ENCODE measurements at regions not wholly inside any gene's neighbourhood (a gene's known extent, or its start where the extent isn't known, plus 50 kb on each side); places are given as distances from the start of the nearest gene placed in this dataset.
A peak's percentile ranks its signal among the peaks of the same experiment; 100 is the strongest.

DNA sequence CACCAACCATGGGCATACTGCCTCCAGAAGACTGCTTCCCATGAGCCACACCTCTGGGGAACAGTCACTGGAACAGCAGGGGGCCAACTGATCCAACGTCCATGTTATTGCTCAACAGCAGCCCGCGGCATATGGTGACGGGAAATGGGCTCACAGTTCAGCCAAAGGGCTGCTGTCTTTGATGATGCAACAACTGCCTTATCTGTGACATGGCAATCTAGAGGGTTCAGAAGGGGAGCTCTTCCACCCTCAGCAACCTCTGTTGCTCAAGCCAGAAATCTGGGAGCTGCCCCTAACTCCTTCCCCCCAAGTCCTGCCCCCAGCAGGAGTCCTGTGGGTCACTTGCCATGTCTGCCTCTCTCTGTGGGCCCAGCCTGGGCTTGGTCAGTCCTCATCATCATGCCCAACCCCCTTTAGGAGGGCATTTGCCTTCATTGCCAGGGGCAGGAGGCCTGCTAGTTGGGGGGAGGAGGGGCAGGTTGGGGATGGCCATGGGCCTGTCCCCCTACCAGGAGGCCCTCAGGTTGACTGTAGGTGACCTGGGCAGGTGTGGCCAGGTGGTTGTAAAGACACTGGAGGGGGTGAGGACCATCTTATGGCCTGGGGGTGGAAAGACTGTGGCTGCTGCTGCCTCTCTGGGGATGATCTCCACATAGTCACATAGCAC is 212.9 kb downstream of the CYP26B1 start:
- no peaks in the 10 kb centered on the region for H4K20me1 ChIP-seq (ENCODE audit: insufficient read depth)
- ChIA-PET POLR2A (no interaction called here), CTCF (interaction anchor here (0.6 to 5.2 kb wide), 7 partner anchors 10 to 810 kb away, joined by 3 to 39 read pairs (median 3); no protein-coding TSS in a partner anchor)
- DNase-seq: peak; percentile 4
- H3K79me2 ChIP-seq (ENCODE audit: insufficient read depth): no peaks in the 10 kb centered on the region
- H3K4me1 ChIP-seq (ENCODE audit: control insufficient read depth in 1 of 2, insufficient read depth in 2 of 2, low read depth in 1 of 2, low read length in 1 of 2): peaks cover 0 to 9% of the 10 kb centered on the region in 2 experiments; a peak in 1 of 4 replicates
- H3K9me2 ChIP-seq: no peaks in the 10 kb centered on the region
- H3K9me3 ChIP-seq: no peaks in the 10 kb centered on the region
- H3K4me3 ChIP-seq (ENCODE audit: low read depth in 2 of 2, low read length in 1 of 2): no peak overlapping the region
- no peaks in the 10 kb centered on the region for H3K36me3 ChIP-seq (replicated peaks in 1 of 2; ENCODE audit: control insufficient read depth in 1 of 2, insufficient read depth in 2 of 2, low read length in 1 of 2)
- H3F3A ChIP-seq (replicated peaks; ENCODE audit: insufficient read depth): no peaks in the 10 kb centered on the region
- no peak overlapping the region for H2AFZ ChIP-seq (ENCODE audit: low read depth)
- no peak for TF ChIP-seq FOSL2 (IDR thresholded peaks at IDR 0.05; ENCODE audit: borderline replicate concordance, low read depth)
- TF ChIP-seq FOXJ3 (CRISPR knock-in tag; IDR thresholded peaks at IDR 0.05): no peak
- no peak for TF ChIP-seq RXRA (IDR thresholded peaks at IDR 0.05; ENCODE audit: borderline replicate concordance, low read depth)
- TF ChIP-seq TCF12 (IDR thresholded peaks at IDR 0.05): no peak
- TF ChIP-seq GABPA (IDR thresholded peaks at IDR 0.05; ENCODE audit: low read depth): no peak
- TF ChIP-seq, protein P1, sequence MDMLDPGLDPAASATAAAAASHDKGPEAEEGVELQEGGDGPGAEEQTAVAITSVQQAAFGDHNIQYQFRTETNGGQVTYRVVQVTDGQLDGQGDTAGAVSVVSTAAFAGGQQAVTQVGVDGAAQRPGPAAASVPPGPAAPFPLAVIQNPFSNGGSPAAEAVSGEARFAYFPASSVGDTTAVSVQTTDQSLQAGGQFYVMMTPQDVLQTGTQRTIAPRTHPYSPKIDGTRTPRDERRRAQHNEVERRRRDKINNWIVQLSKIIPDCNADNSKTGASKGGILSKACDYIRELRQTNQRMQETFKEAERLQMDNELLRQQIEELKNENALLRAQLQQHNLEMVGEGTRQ (IDR thresholded peaks at IDR 0.05; ENCODE audit: borderline replicate concordance, low read depth, low read length): no peak
- no peak for TF ChIP-seq NRF1 (IDR thresholded peaks at IDR 0.05; ENCODE audit: low read depth, low read length)
- TF ChIP-seq, protein P2, sequence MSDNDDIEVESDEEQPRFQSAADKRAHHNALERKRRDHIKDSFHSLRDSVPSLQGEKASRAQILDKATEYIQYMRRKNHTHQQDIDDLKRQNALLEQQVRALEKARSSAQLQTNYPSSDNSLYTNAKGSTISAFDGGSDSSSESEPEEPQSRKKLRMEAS (IDR thresholded peaks at IDR 0.05; ENCODE audit: low read depth): no peak
- no peak for TF ChIP-seq MEF2A (IDR thresholded peaks at IDR 0.05; ENCODE audit: borderline replicate concordance, low read depth)
- TF ChIP-seq, protein P3, sequence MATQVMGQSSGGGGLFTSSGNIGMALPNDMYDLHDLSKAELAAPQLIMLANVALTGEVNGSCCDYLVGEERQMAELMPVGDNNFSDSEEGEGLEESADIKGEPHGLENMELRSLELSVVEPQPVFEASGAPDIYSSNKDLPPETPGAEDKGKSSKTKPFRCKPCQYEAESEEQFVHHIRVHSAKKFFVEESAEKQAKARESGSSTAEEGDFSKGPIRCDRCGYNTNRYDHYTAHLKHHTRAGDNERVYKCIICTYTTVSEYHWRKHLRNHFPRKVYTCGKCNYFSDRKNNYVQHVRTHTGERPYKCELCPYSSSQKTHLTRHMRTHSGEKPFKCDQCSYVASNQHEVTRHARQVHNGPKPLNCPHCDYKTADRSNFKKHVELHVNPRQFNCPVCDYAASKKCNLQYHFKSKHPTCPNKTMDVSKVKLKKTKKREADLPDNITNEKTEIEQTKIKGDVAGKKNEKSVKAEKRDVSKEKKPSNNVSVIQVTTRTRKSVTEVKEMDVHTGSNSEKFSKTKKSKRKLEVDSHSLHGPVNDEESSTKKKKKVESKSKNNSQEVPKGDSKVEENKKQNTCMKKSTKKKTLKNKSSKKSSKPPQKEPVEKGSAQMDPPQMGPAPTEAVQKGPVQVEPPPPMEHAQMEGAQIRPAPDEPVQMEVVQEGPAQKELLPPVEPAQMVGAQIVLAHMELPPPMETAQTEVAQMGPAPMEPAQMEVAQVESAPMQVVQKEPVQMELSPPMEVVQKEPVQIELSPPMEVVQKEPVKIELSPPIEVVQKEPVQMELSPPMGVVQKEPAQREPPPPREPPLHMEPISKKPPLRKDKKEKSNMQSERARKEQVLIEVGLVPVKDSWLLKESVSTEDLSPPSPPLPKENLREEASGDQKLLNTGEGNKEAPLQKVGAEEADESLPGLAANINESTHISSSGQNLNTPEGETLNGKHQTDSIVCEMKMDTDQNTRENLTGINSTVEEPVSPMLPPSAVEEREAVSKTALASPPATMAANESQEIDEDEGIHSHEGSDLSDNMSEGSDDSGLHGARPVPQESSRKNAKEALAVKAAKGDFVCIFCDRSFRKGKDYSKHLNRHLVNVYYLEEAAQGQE (IDR thresholded peaks at IDR 0.05; ENCODE audit: low read depth, low read length): no peak
- TF ChIP-seq NFIC (IDR thresholded peaks at IDR 0.05; ENCODE audit: borderline replicate concordance): no peak
- TF ChIP-seq, protein P4, sequence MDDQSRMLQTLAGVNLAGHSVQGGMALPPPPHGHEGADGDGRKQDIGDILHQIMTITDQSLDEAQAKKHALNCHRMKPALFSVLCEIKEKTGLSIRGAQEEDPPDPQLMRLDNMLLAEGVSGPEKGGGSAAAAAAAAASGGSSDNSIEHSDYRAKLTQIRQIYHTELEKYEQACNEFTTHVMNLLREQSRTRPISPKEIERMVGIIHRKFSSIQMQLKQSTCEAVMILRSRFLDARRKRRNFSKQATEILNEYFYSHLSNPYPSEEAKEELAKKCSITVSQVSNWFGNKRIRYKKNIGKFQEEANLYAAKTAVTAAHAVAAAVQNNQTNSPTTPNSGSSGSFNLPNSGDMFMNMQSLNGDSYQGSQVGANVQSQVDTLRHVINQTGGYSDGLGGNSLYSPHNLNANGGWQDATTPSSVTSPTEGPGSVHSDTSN (IDR thresholded peaks at IDR 0.05): no peak
- TF ChIP-seq GATA2 (CRISPR knock-in tag; IDR thresholded peaks at IDR 0.05): no peak
- TF ChIP-seq CHD2 (IDR thresholded peaks at IDR 0.05; ENCODE audit: low read length, partially characterized antibody): no peak
- TF ChIP-seq ELF1 (IDR thresholded peaks at IDR 0.05): no peak
- no peak for TF ChIP-seq MXI1 (IDR thresholded peaks at IDR 0.05; ENCODE audit: low read depth, low read length)
- no peak for TF ChIP-seq FOXM1 (IDR thresholded peaks at IDR 0.05; ENCODE audit: low read depth)
- TF ChIP-seq, protein P5, sequence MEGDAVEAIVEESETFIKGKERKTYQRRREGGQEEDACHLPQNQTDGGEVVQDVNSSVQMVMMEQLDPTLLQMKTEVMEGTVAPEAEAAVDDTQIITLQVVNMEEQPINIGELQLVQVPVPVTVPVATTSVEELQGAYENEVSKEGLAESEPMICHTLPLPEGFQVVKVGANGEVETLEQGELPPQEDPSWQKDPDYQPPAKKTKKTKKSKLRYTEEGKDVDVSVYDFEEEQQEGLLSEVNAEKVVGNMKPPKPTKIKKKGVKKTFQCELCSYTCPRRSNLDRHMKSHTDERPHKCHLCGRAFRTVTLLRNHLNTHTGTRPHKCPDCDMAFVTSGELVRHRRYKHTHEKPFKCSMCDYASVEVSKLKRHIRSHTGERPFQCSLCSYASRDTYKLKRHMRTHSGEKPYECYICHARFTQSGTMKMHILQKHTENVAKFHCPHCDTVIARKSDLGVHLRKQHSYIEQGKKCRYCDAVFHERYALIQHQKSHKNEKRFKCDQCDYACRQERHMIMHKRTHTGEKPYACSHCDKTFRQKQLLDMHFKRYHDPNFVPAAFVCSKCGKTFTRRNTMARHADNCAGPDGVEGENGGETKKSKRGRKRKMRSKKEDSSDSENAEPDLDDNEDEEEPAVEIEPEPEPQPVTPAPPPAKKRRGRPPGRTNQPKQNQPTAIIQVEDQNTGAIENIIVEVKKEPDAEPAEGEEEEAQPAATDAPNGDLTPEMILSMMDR (IDR thresholded peaks at IDR 0.05): no peak
- H3K9ac ChIP-seq: no peak overlapping the region
- H3K27me3 ChIP-seq (ENCODE audit: insufficient read depth): no peaks in the 10 kb centered on the region
- H3K27ac ChIP-seq (ENCODE audit: low read depth in 2 of 2, low read length in 1 of 2): no peak overlapping the region
- H3K4me2 ChIP-seq: no peak overlapping the region
- 68% methylated on average over 3 of the region's 4 CpGs for WGBS (ENCODE audit: low lambda C conversion rate)

Measured in SK-N-SH (cell line).